Lung (tissue), 11 donors: ENCODE measurements at regions not wholly inside any gene's neighbourhood (a gene's known extent, or its start where the extent isn't known, plus 50 kb on each side); places are given as distances from the start of the nearest gene placed in this dataset.

Source experiments
- ATAC-seq: fragments of 200-7000 bp; cut with Tn5 transposase; one replicate; pipeline ENCODE4 v1.9.1; 2020; ENCODE audit warnings: moderate number of reproducible peaks; ENCODE audit not compliant: insufficient read depth, low FRiP score
- DNase-seq, 3 donors: peaks; one replicate each; pipeline ENCODE4 v3.0.0-alpha.2; 2013 to 2017
- H3K27ac ChIP-seq, 2 donors: one replicate each; pipeline ENCODE4 v1.5.1; 2013; ENCODE audit warnings: mild to moderate bottlenecking in 2 of 2, moderate library complexity in 2 of 2, control low read depth in 1 of 2, inconsistent platforms in 1 of 2, low read depth in 1 of 2, low read length in 1 of 2
- H3K27me3 ChIP-seq, 3 donors: one replicate each; pipeline ENCODE4 v1.5.1; 2013; ENCODE audit warnings: low read length in 2 of 3; ENCODE audit not compliant: control insufficient read depth in 3 of 3, insufficient read depth in 3 of 3
- H3K36me3 ChIP-seq, 4 donors: one replicate each; pipeline ENCODE4 v1.5.1; 2013; ENCODE audit warnings: low read length in 4 of 4, mild to moderate bottlenecking in 1 of 4, moderate library complexity in 1 of 4; ENCODE audit not compliant: control insufficient read depth in 4 of 4, insufficient read depth in 4 of 4
- H3K4me1 ChIP-seq, 5 donors: one replicate each; pipeline ENCODE4 v1.5.1; 2013; ENCODE audit warnings: low read length in 5 of 5, mild to moderate bottlenecking in 2 of 5, moderate library complexity in 1 of 5; ENCODE audit not compliant: control insufficient read depth in 5 of 5, insufficient read depth in 5 of 5
- H3K4me3 ChIP-seq: one replicate; pipeline ENCODE4 v1.5.1; 2013; ENCODE audit warnings: mild to moderate bottlenecking, control low read depth, moderate library complexity
- H3K9ac ChIP-seq, 2 donors: one replicate each; pipeline ENCODE4 v1.5.1; 2013; ENCODE audit warnings: low read length in 2 of 2, control low read depth in 1 of 2; ENCODE audit not compliant: insufficient read depth in 1 of 2
- H3K9me3 ChIP-seq, 4 donors: one replicate each; pipeline ENCODE4 v1.5.1; 2013; ENCODE audit warnings: low read length in 3 of 4, mild to moderate bottlenecking in 1 of 4, moderate library complexity in 1 of 4; ENCODE audit not compliant: control insufficient read depth in 4 of 4, insufficient read depth in 3 of 4
- WGBS, 2 donors: extraction: QIAGEN DNeasy Blood & Tissue Kit; methylation state at CpG; one replicate each; pipeline ENCODE4 v1.1.7; 2013; 5-methylcytosine and 5-hydroxymethylcytosine counted together
- TF ChIP-seq, protein P1 (sequence below): IDR thresholded peaks from 2 replicates; pipeline ENCODE4 v1.5.1; 2012; ENCODE audit warnings: mild to moderate bottlenecking; ENCODE audit errors: control extremely low read depth, extremely low read depth
- donor health status: control.
- donor health status: control.
- donor health status: Bipolar disorder and iron deficiency.
- donor health status: healthy.
- donor health status: DM: yes; HTN: yes; CAD: no.

DNA sequence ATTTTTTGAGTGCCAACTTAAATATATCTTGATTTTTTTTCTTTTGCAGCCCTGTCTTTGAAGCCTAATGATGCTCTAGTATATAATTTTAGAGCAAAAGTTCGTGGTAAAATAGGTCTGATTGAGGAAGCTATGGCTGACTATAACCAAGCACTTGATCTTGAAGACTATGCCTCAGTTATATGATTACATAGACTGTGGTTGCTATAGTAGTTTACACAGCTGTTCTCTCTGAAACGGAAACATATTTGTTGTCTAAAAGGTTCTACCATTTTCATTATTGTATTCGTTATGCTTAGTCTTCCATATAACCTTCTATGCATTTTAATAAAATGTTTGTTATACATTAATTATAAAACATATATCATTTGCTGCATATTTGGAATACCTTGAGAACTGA is 246.7 kb downstream of the TTC6 start:
- no peak overlapping the region for H3K4me3 ChIP-seq
- 78 to 80% methylated on average over 3 of the region's 3 CpGs for WGBS, 2 donors
- H3K9ac ChIP-seq: no peak overlapping the region
- H3K36me3 ChIP-seq: no peaks in the 10 kb centered on the region
- ATAC-seq (no peak), DNase-seq (no peak)
- no peaks in the 10 kb centered on the region for H3K4me1 ChIP-seq
- H3K27ac ChIP-seq: no peak overlapping the region
- TF ChIP-seq, protein P1, sequence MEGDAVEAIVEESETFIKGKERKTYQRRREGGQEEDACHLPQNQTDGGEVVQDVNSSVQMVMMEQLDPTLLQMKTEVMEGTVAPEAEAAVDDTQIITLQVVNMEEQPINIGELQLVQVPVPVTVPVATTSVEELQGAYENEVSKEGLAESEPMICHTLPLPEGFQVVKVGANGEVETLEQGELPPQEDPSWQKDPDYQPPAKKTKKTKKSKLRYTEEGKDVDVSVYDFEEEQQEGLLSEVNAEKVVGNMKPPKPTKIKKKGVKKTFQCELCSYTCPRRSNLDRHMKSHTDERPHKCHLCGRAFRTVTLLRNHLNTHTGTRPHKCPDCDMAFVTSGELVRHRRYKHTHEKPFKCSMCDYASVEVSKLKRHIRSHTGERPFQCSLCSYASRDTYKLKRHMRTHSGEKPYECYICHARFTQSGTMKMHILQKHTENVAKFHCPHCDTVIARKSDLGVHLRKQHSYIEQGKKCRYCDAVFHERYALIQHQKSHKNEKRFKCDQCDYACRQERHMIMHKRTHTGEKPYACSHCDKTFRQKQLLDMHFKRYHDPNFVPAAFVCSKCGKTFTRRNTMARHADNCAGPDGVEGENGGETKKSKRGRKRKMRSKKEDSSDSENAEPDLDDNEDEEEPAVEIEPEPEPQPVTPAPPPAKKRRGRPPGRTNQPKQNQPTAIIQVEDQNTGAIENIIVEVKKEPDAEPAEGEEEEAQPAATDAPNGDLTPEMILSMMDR: no peak
- no peaks in the 10 kb centered on the region for H3K27me3 ChIP-seq
- H3K9me3 ChIP-seq: no peaks in the 10 kb centered on the region

GRCh38 chr14:37843954-37844607 is 248.7 kb downstream of the TTC6 start:
- DNase-seq: no peak
- Histone ChIP-seq H3K4me1 (no peaks in the 10 kb centered on the region), H3K9ac (no peak overlapping the region), H3K36me3 (no peaks in the 10 kb centered on the region), H3K4me3 (no peak overlapping the region), H3K27ac (no peak overlapping the region), H3K9me3 (no peaks in the 10 kb centered on the region), H3K27me3 (no peaks in the 10 kb centered on the region)
- ATAC-seq: no peak
- TF ChIP-seq, protein P1: no peak
- WGBS, 2 donors: 85 to 86% methylated on average over 8 of the region's 8 CpGs

DNA sequence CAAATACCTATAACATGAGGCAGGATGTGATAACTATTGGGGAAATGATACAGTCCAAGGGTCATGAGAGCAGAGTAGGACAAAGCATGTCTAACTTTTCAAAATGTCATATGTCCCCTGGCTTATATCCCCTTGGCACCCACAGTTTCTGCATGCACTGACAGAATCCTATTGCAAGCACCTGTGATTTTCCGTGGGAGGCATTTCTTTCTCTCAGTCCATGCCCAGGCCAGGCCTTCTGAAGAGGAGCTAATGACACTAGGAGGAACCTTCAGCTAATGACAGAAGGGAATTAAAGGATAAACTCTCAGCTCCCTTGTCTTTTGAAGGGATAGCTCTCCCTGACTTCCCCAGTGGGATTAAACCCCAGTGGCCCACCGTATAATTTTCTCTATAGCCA is 249.2 kb downstream of the TTC6 start:
- no peak overlapping the region for H3K9ac ChIP-seq
- H3K9me3 ChIP-seq: no peaks in the 10 kb centered on the region
- DNase-seq (no peak), ATAC-seq (no peak)
- TF ChIP-seq, protein P1: no peak
- no peak overlapping the region for H3K27ac ChIP-seq
- WGBS, 2 donors: 80 to 88% methylated on average over 2 of the region's 2 CpGs
- no peaks in the 10 kb centered on the region for H3K4me1 ChIP-seq
- H3K27me3 ChIP-seq: no peaks in the 10 kb centered on the region
- no peaks in the 10 kb centered on the region for H3K36me3 ChIP-seq
- H3K4me3 ChIP-seq: no peak overlapping the region
